Body of pancreas (tissue), 4 donors: ENCODE measurements at regions not wholly inside any gene's neighbourhood (a gene's known extent, or its start where the extent isn't known, plus 50 kb on each side); places are given as distances from the start of the nearest gene placed in this dataset.

ENCODE experiments used
- ATAC-seq: fragments of 150-250 bp; one replicate; pipeline ENCODE4 v1.9.1; 2016
- DNase-seq, 4 donors: peaks; one replicate each; pipeline ENCODE4 v3.0.0-alpha.2; 2019
- H3K27ac ChIP-seq, 4 donors: fragments of 200-600 bp; sonication (generic); 1 replicate in 3 of 4; 2 replicates in 1 of 4; pipeline versions ENCODE4 v1.5.1 to v1.6.1; 2016 to 2019; ENCODE audit warnings: mild to moderate bottlenecking in 1 of 4, mixed read lengths in 1 of 4, moderate library complexity in 1 of 4
- H3K27me3 ChIP-seq, 2 donors: fragments of 200-600 bp; sonication (generic); one replicate each; pipeline ENCODE4 v1.6.0; 2016; ENCODE audit warnings: mild to moderate bottlenecking in 1 of 2
- H3K36me3 ChIP-seq, 2 donors: fragments of 200-600 bp; sonication (generic); replicated peaks in 1 of 2; 2 replicates each; pipeline ENCODE4 v1.5.1; 2016; ENCODE audit warnings: low read depth in 2 of 2; ENCODE audit not compliant: insufficient read depth in 1 of 2
- H3K4me1 ChIP-seq: fragments of 200-600 bp; sonication (generic); one replicate; pipeline ENCODE4 v1.6.0; 2016
- H3K4me3 ChIP-seq, 2 donors: fragments of 200-600 bp; sonication (generic); 1 replicate in 1 of 2; 2 replicates in 1 of 2; pipeline ENCODE4 v1.5.1; 2016 to 2019
- H3K9me3 ChIP-seq, 3 donors: fragments of 200-600 bp; sonication (generic); 1 replicate in 2 of 3; 2 replicates in 1 of 3; pipeline ENCODE4 v1.5.1; 2016
- CTCF ChIP-seq, 7 experiments: fragments of 450-650 bp in 4 of 7; fragments of 200-600 bp in 3 of 7; sonication (generic) in 3 of 7; IDR thresholded peaks; one replicate each; pipeline ENCODE4 v1.5.1; 2016 to 2019; ENCODE audit warnings: antibody characterized with exemption in 7 of 7
- POLR2A ChIP-seq, 3 donors: fragments of 450-650 bp; IDR thresholded peaks; one replicate each; pipeline ENCODE4 v1.6.1; 2016; ENCODE audit warnings: antibody characterized with exemption in 3 of 3, mild to moderate bottlenecking in 2 of 3
- WGBS, 2 donors: methylation state at CpG; one replicate each; pipeline ENCODE4 v1.1.5; 2017; 5-methylcytosine and 5-hydroxymethylcytosine counted together
- intact Hi-C: fragments of 100-400 bp; cut with DNase I; formaldehyde crosslinking; loops from one replicate; pipeline ENCODE4 v1.15.1; 2023

- Histone ChIP-seq H3K9me3 (no peaks in the 10 kb centered on the region), H3K27me3 (no peaks in the 10 kb centered on the region), H3K4me3 (no peak overlapping the region), H3K27ac (no peak overlapping the region), H3K4me1 (peaks cover 5% of the 10 kb centered on the region), H3K36me3 (no peaks in the 10 kb centered on the region)
- TF ChIP-seq POLR2A (IDR thresholded peaks at IDR 0.05): no peak
- TF ChIP-seq CTCF (IDR thresholded peaks at IDR 0.05): no peak
- no peak for DNase-seq
- intact Hi-C loops: no loop called here
- no peak for ATAC-seq
- 83 to 100% methylated on average over 1 of the region's 1 CpG for WGBS, 2 donors
Observed at GRCh38 chr3:177444696-177445095, 247.4 kb upstream of the TBL1XR1 start.

- H3K4me3 ChIP-seq: no peak overlapping the region
- no peak overlapping the region for H3K27ac ChIP-seq
- no peaks in the 10 kb centered on the region for H3K36me3 ChIP-seq
- intact Hi-C loops: no loop called here
- no peak for DNase-seq
- no peak for ATAC-seq
- H3K4me1 ChIP-seq: peaks cover 5% of the 10 kb centered on the region
- TF ChIP-seq CTCF (IDR thresholded peaks at IDR 0.05) (no peak), POLR2A (IDR thresholded peaks at IDR 0.05) (no peak)
- H3K27me3 ChIP-seq: no peaks in the 10 kb centered on the region
- no peaks in the 10 kb centered on the region for H3K9me3 ChIP-seq
Observed at GRCh38 chr3:177445549-177445948, 248.3 kb upstream of the TBL1XR1 start.

- intact Hi-C loops: no loop called here
- no peaks in the 10 kb centered on the region for H3K36me3 ChIP-seq
- no peak overlapping the region for H3K27ac ChIP-seq
- H3K4me1 ChIP-seq: peaks cover 5% of the 10 kb centered on the region
- ATAC-seq: no peak
- no peaks in the 10 kb centered on the region for H3K27me3 ChIP-seq
- no peaks in the 10 kb centered on the region for H3K9me3 ChIP-seq
- H3K4me3 ChIP-seq: no peak overlapping the region
- 71 to 81% methylated on average over 6 of the region's 6 CpGs for WGBS, 2 donors
- no peak for DNase-seq
- no peak for TF ChIP-seq CTCF (IDR thresholded peaks at IDR 0.05)
- no peak for TF ChIP-seq POLR2A (IDR thresholded peaks at IDR 0.05)
Observed at GRCh38 chr3:177446165-177446601, 248.9 kb upstream of the TBL1XR1 start.

GRCh38 chr3:177447938-177448337 is 250.7 kb upstream of the TBL1XR1 start:
- Histone ChIP-seq H3K27me3 (no peaks in the 10 kb centered on the region), H3K36me3 (no peaks in the 10 kb centered on the region), H3K4me1 (peaks cover 5% of the 10 kb centered on the region), H3K9me3 (no peaks in the 10 kb centered on the region), H3K27ac (peak overlapping the region in 1 of 4 donors; percentile 24), H3K4me3 (no peak overlapping the region)
- ATAC-seq: peak; percentile 82
- 33 to 47% methylated on average over 3 of the region's 3 CpGs for WGBS, 2 donors
- DNase-seq: peak; percentile 64 to 79 (median 70)
- TF ChIP-seq POLR2A (IDR thresholded peaks at IDR 0.05): no peak
- no peak for TF ChIP-seq CTCF (IDR thresholded peaks at IDR 0.05)
- intact Hi-C loops: no loop called here

- Histone ChIP-seq H3K27ac (no peak overlapping the region), H3K27me3 (no peaks in the 10 kb centered on the region), H3K9me3 (no peaks in the 10 kb centered on the region), H3K36me3 (no peaks in the 10 kb centered on the region), H3K4me3 (no peak overlapping the region), H3K4me1 (no peaks in the 10 kb centered on the region)
- WGBS, 2 donors: 69 to 82% methylated on average over 3 of the region's 3 CpGs
- ATAC-seq (no peak), DNase-seq (no peak)
- no peak for TF ChIP-seq POLR2A (IDR thresholded peaks at IDR 0.05)
- no peak for TF ChIP-seq CTCF (IDR thresholded peaks at IDR 0.05)
- intact Hi-C loops: no loop called here
Observed at GRCh38 chr3:177448987-177449359, 251.7 kb upstream of the TBL1XR1 start.
